ENCODE measurements at regions not wholly inside any gene's neighbourhood (a gene's known extent, or its start where the extent isn't known, plus 50 kb on each side); places are given as distances from the start of the nearest gene placed in this dataset.
"Not testable (repeated sequence)": the region's sequence is repeated elsewhere in the genome, so short reads cannot be mapped to it uniquely, and the experiment has no call there.

GRCh38 chr6:85010865-85011264 is 246.5 kb upstream of the TBX18 start:
- no peak for DNase-seq (ENCODE audit: low spot score)

DNA sequence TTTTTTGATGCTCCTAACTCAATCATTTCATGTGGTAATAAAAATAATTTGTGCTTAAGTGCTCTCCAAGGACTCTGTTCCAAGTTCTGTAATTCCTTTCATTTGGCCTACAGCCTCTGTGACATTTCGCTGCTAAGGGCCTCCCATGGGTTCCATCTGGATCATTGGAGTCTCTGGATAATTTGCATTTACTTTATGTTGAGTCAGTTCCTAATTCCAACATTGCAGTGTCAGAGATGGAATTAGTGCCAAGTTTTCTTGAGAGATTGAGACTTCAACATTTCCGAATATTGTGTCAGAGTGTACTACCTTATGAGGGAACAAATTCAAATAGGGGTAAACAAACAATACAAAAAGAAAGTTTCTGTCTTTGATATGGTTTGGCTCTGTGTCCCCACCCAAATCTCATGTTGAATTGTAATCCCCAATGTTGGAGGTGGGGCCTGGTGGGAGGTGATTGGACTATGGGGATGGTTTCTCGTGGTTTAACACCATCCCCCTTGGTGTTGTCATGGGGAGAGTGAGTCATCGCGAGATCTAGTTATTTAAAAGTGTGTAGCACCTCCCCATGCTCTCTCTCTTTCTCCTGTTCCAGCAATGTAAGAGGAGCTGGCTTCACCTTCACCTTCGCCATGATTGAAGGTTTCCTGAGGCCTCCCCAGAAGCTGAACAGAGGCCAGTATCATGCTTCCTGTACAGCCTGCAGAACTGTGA is 244.1 kb upstream of the TBX18 start:
- no peak for DNase-seq (ENCODE audit: low spot score)

DNA sequence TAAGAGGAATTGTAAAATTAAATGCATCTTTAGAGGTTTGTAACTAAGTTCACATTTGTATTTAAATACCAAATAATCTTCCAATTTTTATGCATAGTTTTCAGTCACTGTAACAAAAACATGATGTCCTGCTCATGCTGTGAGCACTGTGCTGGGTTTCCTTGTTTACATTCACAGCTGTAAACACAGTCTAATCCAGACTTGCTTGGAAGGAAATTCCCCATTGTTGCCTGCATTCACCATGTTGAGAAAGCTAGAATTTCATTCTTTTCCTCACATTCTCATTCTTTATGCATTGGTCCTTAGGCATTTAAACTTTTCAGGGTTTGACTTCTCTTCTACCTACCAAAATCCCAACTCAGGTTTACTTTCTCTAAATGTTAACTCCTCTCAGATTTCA is 242.0 kb upstream of the TBX18 start:
- no peak for DNase-seq (ENCODE audit: low spot score)

- no peak for DNase-seq (ENCODE audit: low spot score)
These were observed 241.1 kb upstream of the TBX18 start for GRCh38 chr6:85005494-85005893.

DNA sequence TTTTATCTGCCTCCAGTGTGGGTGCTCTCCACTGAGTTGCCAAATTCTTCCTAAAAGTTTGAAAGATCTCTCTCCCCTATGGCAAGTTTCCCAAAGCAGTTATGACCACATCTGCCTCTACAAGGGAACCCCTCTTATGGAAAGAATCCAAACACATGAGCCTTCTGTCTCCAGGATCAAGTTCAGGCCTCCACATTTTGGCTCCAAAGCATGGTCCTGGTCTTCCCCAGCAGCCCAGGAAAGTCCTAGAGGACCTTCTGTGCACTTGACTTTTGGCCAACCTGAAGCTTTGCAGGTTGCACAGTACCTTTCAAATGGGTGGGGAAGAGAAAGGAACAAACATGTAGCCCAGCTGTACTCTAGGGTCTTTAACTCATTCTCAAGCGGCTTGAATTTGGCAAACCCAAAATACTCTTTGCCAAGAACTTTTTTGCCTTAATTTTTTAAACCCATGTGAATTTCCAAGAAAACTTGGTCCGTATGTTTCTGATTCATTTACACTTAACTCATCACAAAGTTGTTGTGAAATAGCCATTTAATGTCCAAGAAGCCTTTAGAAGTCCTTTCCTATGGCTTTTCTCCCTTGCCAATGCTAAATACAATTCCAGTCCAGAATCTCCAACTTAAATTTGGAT is 240.1 kb upstream of the TBX18 start:
- DNase-seq (ENCODE audit: low spot score): no peak

DNA sequence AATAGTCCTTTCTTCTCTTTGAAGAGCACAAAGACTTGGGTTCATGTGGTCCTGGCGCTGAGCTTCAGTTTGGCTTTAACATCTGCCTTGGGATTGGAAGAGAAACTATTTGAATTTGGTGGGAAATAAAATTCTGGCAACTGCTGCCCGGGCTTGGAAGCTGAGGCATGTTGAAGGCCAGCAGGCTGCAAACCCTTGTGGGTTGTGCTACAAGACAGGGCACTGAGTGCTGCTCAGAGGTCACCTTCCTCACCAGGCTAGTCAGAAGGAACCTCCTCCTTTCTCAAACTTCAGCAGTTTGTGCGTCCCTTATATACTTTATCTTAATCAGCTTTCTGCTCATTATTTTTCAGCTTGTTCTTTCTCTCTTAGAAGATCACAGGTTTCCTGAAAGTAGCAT is 238.4 kb upstream of the TBX18 start:
- DNase-seq (ENCODE audit: low spot score): no peak

GRCh38 chr6:85000001-85000400 is 235.6 kb upstream of the TBX18 start:
- no peak for DNase-seq (ENCODE audit: low spot score)

GRCh38 chr6:84998223-84998622 is 233.8 kb upstream of the TBX18 start:
- no peak for DNase-seq (ENCODE audit: low spot score)

DNA sequence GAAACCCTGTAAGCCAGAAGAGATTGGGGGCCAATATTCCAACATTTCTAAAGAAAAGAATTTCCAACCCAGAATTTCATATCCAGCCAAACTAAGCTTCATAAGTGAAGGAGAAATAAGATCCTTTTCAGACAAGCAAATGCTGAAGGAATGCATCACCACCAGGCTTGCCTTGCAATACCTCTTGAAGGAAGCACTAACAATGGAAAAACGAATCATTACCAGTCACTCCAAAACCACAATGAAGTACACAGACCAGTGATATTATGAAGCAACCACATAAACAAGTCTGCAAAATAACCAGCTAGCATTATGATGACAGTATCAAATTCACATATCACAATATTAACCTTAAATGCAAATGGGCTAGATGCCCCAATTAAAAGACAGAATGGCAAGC is 224.4 kb upstream of the TBX18 start:
- DNase-seq (ENCODE audit: low spot score): not testable (repeated sequence)

GRCh38 chr6:84985490-84985889 is 221.1 kb upstream of the TBX18 start:
- not testable (repeated sequence) for DNase-seq (ENCODE audit: low spot score)

DNA sequence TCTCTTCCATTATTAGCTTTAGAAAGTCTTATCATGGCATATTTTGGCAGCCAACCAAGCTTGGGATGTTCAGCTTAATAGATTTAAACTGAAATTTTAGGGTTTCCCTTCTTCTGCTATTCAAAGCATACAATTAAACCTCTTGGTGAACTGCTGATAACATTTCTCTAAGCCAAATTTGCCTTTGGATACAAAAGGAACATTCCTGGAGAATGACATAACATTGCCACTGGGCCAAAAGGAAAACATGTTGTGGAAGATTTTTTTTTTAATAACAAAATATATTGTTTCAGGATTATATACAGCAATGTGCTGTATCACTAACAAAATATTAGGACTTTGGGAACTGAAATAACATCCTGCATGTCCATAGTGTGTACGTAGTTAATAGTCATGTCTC is 215.1 kb upstream of the TBX18 start:
- no peak for DNase-seq (ENCODE audit: low spot score)

DNA sequence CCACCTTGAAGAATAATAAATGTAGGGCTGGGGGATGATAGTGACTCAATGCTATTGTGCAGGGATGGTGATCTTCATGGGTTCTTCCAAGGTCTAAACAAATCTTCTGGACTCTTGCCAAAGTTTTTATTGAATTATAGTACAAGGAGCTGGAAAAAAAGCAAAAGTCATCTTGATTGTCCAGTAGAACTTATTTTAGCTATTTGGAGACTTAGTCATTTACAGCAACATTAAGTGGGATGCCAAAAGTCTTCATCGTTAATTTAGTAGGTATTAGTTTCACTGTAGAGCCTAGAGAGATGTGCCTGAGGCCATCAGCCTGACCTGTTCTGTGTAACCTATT is 212.9 kb upstream of the TBX18 start:
- no peak for DNase-seq (ENCODE audit: low spot score)

DNA sequence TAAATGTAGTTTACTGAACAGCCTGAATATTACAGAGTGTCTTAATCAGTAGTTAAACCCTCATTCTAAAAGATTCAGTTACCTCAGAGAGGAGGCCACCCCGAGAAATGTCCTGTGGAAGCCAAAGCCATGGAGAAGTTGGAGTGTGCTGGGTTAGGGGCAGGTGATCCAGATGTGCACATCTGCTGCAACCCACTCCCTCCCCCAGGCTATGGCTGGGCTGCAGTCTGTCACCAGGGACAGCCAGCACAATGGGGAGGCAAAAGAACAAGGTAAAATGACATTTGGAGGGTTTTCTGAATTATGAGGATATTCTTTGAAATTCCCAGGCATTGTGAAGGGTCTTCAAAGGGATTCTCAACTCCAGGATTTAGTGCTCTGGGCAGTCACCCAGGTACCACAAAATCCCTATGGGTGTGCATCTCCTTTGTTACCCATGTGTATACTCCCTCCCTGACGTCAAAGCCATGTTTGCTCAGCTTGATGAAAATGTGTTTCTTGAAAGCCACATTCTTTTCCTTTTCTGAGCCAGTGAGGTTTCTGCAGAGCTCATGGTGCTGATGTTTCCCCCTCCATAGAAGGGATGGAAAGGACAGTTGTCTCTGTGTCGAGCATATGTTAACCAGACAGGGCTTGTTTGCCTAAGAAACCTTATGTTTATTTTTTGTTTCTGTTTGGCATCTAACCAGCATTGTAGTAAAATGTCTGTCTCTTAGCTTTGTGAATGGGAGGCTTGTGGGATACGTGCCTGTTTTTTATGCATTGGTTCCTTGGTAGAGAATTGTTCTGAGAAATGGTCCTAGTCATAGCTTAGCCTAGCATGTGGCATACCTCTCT is 212.3 kb upstream of the TBX18 start:
- DNase-seq (ENCODE audit: low spot score): no peak

- DNase-seq (ENCODE audit: low spot score): no peak
These were observed 210.9 kb upstream of the TBX18 start for GRCh38 chr6:84975316-84975715.

DNA sequence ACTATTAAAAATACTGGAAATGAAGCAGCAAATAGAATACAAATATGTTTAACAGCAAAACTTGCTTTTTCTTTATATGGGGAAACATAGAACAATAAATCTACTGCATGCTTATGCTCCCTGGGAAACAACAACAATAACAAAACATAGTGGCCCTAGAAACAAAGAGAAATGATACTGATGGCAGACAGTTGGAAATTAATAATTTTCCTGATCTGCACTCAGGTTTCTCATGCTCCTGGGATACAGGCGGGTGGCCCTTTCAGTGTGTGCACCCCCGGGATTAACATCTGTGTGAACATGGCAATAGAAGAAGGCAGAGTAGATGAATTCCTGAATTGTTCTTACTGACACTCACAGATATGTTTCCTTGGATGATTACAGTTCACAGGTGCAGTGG is 209.2 kb upstream of the TBX18 start:
- no peak for DNase-seq (ENCODE audit: low spot score)

DNA sequence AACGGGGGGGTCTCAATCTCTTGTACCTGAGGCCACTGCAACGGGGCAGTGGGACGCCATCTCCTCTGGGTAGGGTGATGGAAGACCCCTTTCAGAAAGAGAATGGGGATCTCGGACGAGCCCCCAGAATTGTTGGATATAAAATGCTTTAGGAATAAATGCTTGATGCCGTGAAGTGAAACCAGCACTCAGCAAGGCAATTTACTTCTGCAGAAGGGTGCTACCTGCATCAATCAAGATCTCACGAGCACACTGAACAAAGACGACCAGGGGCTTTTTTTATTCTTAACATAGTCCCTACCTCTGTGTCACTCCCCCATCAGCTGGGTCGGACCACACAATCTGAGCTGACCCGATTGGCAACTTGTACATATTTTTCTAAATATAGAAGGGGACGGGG is 203.6 kb upstream of the TBX18 start:
- no peak for DNase-seq (ENCODE audit: low spot score)

- no peak for DNase-seq (ENCODE audit: low spot score)
These were observed 203.0 kb upstream of the TBX18 start for GRCh38 chr6:84967389-84967788.

DNA sequence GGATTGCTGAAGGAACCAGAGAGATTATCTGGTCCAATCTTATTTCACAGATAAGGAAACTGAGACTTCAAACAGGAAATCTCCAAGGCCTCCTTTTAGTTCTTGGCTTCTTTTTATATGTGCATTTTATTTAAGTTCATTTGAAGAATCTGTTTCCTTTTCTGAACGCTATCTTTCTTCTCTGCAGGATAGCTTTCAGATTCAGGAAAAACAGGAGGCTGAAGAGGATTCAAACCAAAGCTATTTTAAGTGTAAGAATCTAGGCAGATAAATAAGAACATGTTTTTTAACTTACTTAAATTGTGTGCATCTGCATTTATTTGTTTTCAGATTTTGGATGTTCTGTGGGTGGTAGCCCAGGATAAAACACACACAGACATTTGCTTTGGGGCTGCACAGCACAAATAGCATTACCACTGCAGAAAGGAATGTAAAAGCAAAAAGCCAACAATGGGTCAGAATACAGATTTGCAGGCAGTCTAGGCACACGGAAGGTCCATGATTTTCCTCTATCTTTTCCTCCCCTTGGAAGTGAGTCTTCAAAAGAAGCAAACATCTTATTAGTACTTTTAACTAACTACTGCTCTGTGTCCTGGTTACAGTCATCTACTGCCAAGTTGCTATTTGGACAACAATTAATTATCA is 188.8 kb upstream of the TBX18 start:
- DNase-seq (ENCODE audit: low spot score): no peak

GRCh38 chr6:84944926-84945325 is 180.5 kb upstream of the TBX18 start:
- DNase-seq (ENCODE audit: low spot score): not testable (repeated sequence)

DNA sequence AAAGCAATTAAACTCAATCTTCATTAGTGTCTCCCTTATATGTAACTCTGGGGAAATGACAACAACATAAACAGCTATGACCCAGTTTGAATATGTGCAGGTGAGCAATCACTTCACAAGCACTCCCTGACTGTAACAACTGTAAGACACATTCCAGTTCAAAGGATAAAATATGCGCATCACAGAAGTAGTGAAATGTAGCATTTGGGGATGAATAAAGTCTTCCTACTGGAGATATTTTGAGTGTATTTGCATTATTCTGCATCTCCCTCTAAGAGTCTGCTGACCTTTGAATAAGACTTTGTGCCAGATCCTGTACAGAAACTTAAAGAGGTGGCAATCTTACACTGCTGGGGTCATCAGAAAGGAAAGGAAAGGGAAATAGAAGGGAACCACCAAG is 179.5 kb upstream of the TBX18 start:
- no peak for DNase-seq (ENCODE audit: low spot score)

GRCh38 chr6:84941609-84942008 is 177.2 kb upstream of the TBX18 start:
- not testable (repeated sequence) for DNase-seq (ENCODE audit: low spot score)

GRCh38 chr6:84929212-84929611 is 164.8 kb upstream of the TBX18 start:
- DNase-seq (ENCODE audit: low spot score): no peak

GRCh38 chr6:84927551-84927950 is 163.2 kb upstream of the TBX18 start:
- no peak for DNase-seq (ENCODE audit: low spot score)

Data from CD4-positive, alpha-beta T cell treated with Interleukin-6 at 100 ng/mL for 8 hours (primary cell).